Endothelial cell of umbilical vein (primary cell): ENCODE measurements at regions not wholly inside any gene's neighbourhood (a gene's known extent, or its start where the extent isn't known, plus 50 kb on each side); places are given as distances from the start of the nearest gene placed in this dataset.

Experiments
- CTCF ChIP-seq, 2 donors: IDR thresholded peaks; 1 replicate in 1 of 2; 2 replicates in 1 of 2; pipeline ENCODE4 v1.5.1; 2011; ENCODE audit warnings: low read length in 2 of 2, mild to moderate bottlenecking in 2 of 2, moderate library complexity in 2 of 2, control low read depth in 1 of 2, inconsistent platforms in 1 of 2, low read depth in 1 of 2; ENCODE audit not compliant: insufficient read depth in 1 of 2; ENCODE audit errors: extremely low read depth in 1 of 2
- EZH2 ChIP-seq: IDR thresholded peaks from 2 replicates; pipeline ENCODE4 v1.6.1; 2012; ENCODE audit warnings: borderline replicate concordance, low read depth, mild to moderate bottlenecking, moderate library complexity, low read length, inconsistent platforms; ENCODE audit not compliant: severe bottlenecking
- FOS ChIP-seq: IDR thresholded peaks from 2 replicates; pipeline ENCODE4 v1.6.1; 2011; ENCODE audit warnings: mild to moderate bottlenecking, low read length, moderate library complexity, borderline replicate concordance; ENCODE audit not compliant: insufficient read depth
- JUN ChIP-seq: IDR thresholded peaks from 2 replicates; pipeline ENCODE4 v1.6.1; 2011; ENCODE audit warnings: borderline replicate concordance, low read depth; ENCODE audit not compliant: insufficient read length, insufficient read depth
- MAX ChIP-seq: IDR thresholded peaks from 2 replicates; pipeline ENCODE4 v1.6.1; 2011; ENCODE audit not compliant: insufficient read depth, insufficient read length
- POLR2A ChIP-seq: IDR thresholded peaks from 2 replicates; pipeline ENCODE4 v1.6.1; 2012; ENCODE audit warnings: low read depth, mild to moderate bottlenecking, control low read depth, low read length
- POLR2AphosphoS5 ChIP-seq: IDR thresholded peaks from 2 replicates; pipeline ENCODE4 v1.6.1; 2012; ENCODE audit warnings: low read depth, mild to moderate bottlenecking, control low read depth, low read length, moderate library complexity; ENCODE audit not compliant: insufficient read depth

- no peak for TF ChIP-seq POLR2AphosphoS5
- no peak for TF ChIP-seq POLR2A
- no peak for TF ChIP-seq CTCF (IDR thresholded peaks at IDR 0.05; ENCODE audit: extremely low read depth in 1 of 2, insufficient read depth in 1 of 2, low read depth in 1 of 2, low read length in 2 of 2)
- TF ChIP-seq EZH2: no peak
- no peak for TF ChIP-seq JUN
- no peak for TF ChIP-seq MAX
- TF ChIP-seq FOS: no peak
Measured at GRCh38 chr4:180169966-180170365, 2073.2 kb upstream of the TENM3 start.
